Epidermal melanocyte (primary cell): ENCODE measurements at regions not wholly inside any gene's neighbourhood (a gene's known extent, or its start where the extent isn't known, plus 50 kb on each side); places are given as distances from the start of the nearest gene placed in this dataset.
"Not testable (repeated sequence)": the region's sequence is repeated elsewhere in the genome, so short reads cannot be mapped to it uniquely, and the experiment has no call there.

Experiments
- DNase-seq: peaks from one replicate; pipeline ENCODE4 v3.0.0; 2011; ENCODE audit warnings: low spot score; ENCODE audit not compliant: insufficient read length

- DNase-seq = no peak
Observed at GRCh38 chr12:46983393-46983793, 96.0 kb upstream of the PCED1B start.

DNA sequence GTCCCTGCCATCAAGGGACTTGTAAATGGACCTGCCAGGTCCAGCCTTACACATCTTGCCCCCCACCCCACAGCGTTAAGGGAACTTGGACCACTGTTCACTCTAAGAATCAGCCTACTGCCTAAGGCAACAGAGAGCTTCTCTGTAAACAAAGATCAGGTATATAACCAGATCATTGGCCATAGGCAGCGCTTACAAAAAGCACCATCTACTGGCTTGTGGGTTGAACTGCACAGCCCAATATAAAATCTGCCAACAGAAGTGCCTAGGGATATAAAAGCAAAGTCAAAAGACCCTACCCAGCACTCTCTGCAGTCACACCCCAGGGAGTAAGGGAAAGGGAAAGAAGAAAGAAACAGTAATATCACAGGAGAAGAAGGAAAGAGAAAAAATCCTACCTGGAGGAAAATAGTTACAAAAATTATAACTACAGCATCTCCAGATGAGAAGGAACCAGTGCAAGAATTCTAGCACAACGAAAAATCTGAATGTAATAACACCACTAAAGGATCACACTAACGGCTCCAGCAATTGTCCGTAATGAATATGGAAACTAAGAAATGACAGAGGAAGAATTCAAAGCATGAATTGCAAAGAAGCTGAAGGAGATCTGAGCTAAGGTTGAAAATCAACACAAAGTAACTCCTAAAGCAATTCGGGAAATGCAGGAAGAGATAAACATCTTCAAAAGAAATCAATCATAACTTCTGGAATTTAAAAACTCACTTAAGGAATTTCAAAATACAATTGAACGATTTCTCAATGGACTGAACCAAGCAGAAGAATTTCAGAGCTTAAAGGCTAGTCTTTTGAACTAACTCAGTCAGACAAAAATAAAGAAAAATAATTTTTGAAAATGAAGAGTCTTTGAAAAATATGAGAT is 95.2 kb upstream of the PCED1B start:
- DNase-seq = no peak

GRCh38 chr12:46985816-46986215 is 93.6 kb upstream of the PCED1B start:
- DNase-seq = no peak

DNA sequence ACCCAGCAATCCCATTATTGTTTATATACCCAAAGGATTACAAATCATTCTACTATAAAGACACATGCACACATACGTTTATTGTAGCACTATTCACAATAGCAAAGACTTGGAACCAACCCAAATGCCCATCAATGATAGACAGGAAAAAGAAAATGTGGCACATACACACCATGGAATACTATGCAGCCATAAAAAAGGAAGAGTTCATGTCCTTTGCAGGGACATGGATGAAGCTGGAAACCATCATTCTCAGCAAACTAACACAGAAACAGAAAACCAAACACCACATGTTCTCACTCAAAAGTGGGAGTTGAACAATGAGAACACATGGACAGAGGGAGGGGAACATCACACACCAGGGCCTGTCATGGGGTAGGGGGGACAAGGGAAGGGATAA is 91.3 kb upstream of the PCED1B start:
- not testable (repeated sequence) for DNase-seq

DNA sequence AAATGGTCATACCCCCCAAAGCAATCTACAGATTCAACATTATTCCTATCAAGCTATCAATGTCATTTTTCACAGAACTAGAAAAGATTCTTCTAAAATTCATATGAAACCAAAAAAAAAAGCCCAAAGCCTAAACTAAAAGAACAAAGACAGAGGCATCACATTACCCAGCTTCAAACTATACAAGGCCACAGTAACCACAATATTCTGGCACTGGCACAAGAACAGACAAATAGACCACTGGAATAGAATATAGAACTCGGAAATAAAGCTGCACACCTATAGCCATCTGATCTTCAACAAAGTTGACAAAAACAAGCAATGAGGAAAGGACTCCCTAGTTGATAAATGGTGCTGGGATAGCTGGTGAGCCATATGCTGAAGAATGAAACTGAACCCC is 89.2 kb upstream of the PCED1B start:
- DNase-seq = no peak

- DNase-seq = not testable (repeated sequence)
Observed at GRCh38 chr12:46992051-46992450, 87.4 kb upstream of the PCED1B start.

GRCh38 chr12:46998811-46999368 is 80.5 kb upstream of the PCED1B start:
- no peak for DNase-seq

- DNase-seq = no peak
Observed at GRCh38 chr12:47004634-47005033, 74.8 kb upstream of the PCED1B start.

GRCh38 chr12:47007048-47007447 is 72.4 kb upstream of the PCED1B start:
- no peak for DNase-seq

DNA sequence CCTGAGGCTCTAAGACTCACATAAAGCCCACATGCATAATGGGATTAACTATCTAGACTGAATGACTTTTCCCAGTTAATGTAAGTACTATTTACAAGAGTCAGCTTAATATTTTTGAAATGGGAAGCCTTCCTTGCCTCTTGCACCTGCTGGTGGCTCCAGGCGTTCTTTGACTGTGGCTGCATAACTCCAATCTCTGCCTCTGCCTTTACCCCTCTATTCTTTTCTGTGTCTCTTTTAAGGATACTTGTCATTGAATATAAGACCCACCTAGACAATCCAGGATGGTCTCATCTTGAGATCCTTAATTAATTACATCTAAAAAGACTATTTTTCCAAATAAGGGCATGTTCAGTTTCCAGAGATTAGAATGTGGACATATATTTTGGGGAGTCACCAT is 66.9 kb upstream of the PCED1B start:
- DNase-seq = no peak

- no peak for DNase-seq
Observed at GRCh38 chr12:47014474-47014873, 64.9 kb upstream of the PCED1B start.

GRCh38 chr12:47015381-47015780 is 64.0 kb upstream of the PCED1B start:
- DNase-seq = no peak

- DNase-seq = no peak
Observed at GRCh38 chr12:47017041-47017713, 62.2 kb upstream of the PCED1B start.

DNA sequence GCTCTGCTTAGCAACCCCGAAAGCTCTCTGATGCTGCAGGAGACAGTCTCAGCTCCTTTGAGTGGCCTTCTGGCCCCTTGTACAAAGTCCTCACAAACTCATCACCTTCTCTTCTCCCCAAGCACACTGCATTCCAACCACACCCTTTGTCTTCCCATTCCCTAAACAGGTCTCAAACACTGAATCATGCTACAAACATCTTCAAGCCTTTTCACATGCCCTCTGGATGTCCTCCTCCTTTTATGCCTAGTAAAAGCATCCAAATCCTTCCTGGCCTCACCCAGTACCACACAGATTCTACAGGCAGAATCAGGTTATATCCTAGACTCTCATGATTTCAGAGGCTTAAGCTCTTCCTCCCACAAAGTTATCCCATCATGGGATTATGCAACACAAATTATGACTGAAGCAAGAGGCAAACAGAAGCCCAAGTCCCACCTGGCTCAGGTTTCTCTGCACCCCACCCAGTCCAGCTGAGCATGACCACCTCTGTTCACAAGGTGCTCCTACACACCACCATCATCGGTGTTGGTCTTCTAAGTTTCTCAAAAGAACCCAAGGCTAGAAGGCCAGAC is 61.4 kb upstream of the PCED1B start:
- DNase-seq = no peak

GRCh38 chr12:47020211-47020821 is 59.1 kb upstream of the PCED1B start:
- no peak for DNase-seq

- DNase-seq = no peak
Observed at GRCh38 chr12:47021298-47021697, 58.1 kb upstream of the PCED1B start.

- DNase-seq = no peak
Observed at GRCh38 chr12:47022296-47022695, 57.1 kb upstream of the PCED1B start.

DNA sequence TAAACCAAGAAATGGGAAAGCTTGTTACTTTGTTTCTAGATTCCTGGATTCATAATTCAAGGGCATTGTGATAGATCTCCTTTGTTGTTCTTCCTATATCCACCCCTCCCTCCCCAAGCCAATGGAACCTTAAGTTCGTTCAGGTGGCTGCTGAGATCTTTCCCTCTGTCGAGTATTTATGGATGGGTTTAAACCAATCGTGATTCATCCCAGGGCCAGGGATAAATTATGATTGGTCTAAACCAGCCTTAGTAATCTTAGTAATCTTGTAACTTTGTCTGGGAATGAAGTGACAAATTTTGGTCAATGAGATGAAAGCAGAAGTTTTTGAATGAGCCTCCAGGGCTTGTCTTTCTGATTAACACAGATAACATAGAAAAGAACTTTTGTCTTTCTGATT is 56.1 kb upstream of the PCED1B start:
- DNase-seq = no peak

DNA sequence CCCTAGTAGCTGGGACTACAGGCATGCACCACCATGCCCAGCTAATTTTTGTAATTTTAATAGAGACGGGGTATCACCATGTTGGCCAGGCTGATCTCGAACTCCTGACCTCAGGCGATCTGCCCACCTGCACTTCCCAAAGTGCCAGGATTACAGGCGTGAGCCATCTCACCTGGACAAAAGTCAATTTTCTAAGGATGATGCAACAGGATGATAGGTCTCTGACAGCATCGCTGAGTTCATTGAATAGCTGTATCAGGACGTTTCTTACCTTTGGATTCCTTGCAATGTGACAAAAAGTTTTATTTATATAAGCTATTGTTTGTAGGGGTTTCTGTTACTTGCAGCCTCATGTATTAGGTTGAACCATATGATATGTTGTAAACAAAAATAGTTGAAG is 55.5 kb upstream of the PCED1B start:
- no peak for DNase-seq

DNA sequence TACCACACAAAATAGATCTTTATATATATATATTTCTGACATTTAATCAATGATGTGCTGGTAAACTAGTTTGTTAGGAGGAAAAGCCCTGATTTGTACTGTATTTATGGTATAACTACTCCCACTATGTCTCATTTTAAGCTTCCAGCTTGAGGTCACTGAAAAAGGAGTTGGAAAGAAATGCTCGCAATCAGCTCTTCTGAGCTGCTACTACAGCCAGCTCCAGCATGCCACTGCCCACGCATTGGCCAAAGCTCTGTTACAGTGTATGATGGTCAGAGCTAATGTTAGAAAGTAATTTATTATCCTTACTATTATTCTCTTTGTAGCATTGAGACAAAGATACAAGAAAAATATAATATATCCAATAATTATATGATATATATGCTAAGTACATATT is 55.0 kb upstream of the PCED1B start:
- DNase-seq = no peak

DNA sequence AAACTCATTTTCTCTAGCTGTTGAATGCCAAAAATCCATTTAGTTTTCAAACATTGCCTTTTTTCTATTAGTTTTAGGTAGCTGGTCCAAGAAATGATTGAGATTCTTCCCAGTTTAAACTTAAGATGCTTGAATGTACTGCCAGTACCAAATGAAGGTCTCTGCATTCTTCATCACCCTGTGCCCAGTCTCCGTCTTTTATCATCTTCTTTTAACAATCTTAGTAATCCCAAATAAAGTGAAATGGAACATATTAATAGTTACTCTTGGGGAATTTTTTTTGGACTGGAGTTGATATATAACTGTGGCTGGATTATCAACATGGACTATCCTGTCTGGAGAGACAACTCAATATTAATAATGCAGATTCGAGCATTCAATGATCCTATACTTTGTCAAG is 54.1 kb upstream of the PCED1B start:
- no peak for DNase-seq

DNA sequence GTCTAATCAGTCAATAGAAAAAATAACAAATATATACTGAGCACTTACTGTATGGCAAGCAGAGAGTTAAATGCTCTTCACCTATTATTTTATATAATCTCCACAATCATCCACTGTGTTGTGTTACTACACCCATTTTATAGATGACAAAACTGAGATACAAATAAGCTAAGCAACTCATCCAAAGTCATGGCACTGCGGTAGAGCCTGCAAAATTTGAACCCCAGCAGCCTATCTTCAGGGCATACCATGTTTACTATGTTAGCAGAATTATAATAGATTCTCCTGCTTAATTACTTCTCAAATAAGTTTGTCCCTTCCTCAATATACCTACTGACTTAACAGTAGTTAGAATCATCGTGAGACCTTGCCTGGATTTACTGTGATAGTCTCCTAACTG is 53.6 kb upstream of the PCED1B start:
- no peak for DNase-seq
